Occipital lobe (tissue), 1 donor: ENCODE measurements at regions not wholly inside any gene's neighbourhood (a gene's known extent, or its start where the extent isn't known, plus 50 kb on each side); places are given as distances from the start of the nearest gene placed in this dataset. TPM values are rescaled to one million over a fixed set of nuclear protein-coding genes. Genes with fewer than 3 reads are reported as not detected.

Experiments used
- small RNA-seq: library from RNA; depleted of rRNA; stranded (forward); fragments of <200 nt; gene quantifications from one replicate; pipeline ENCODE3, GENCODE V24; 2014

Small RNAs in the stretch of these regions (small RNA-seq; reads per million reads assigned to genes)
- gene SUMO2P2 = not detected
